GM23338 (cell line): ENCODE measurements at regions not wholly inside any gene's neighbourhood (a gene's known extent, or its start where the extent isn't known, plus 50 kb on each side); places are given as distances from the start of the nearest gene placed in this dataset.

ENCODE experiments used
- ATAC-seq: fragments of 200-7000 bp; cut with Tn5 transposase; 3 replicates; pipeline ENCODE4 v1.9.1; 2020
- DNase-seq: peaks from one replicate; pipeline ENCODE4 v3.0.0-alpha.2; 2015; ENCODE audit warnings: low spot score
- H2AFZ ChIP-seq: fragments of 200-600 bp; sonication (generic); 2 replicates; pipeline ENCODE4 v1.8.0; 2016; ENCODE audit warnings: antibody characterized with exemption, mild to moderate bottlenecking, moderate library complexity
- H3F3A ChIP-seq: fragments of 200-600 bp; sonication (generic); replicated peaks from 2 replicates; pipeline ENCODE4 v1.8.0; 2017; ENCODE audit warnings: antibody characterized with exemption, mixed run types, low read depth
- H3K27ac ChIP-seq: fragments of 200-600 bp; sonication (generic); 2 replicates; pipeline ENCODE4 v1.6.1; 2016; ENCODE audit warnings: low read depth
- H3K27me3 ChIP-seq: fragments of 200-600 bp; sonication (generic); 2 replicates; pipeline ENCODE4 v1.8.0; 2016; ENCODE audit warnings: mild to moderate bottlenecking, mixed run types, moderate library complexity; ENCODE audit not compliant: insufficient read depth
- H3K36me3 ChIP-seq: fragments of 200-600 bp; sonication (generic); 2 replicates; pipeline ENCODE4 v1.8.0; 2016; ENCODE audit warnings: mild to moderate bottlenecking; ENCODE audit not compliant: insufficient read depth
- H3K4me1 ChIP-seq: fragments of 200-600 bp; sonication (generic); 2 replicates; pipeline ENCODE4 v1.8.0; 2016; ENCODE audit warnings: mild to moderate bottlenecking, moderate library complexity; ENCODE audit not compliant: insufficient read depth
- H3K4me2 ChIP-seq: fragments of 200-600 bp; sonication (generic); 2 replicates; pipeline ENCODE4 v1.7.1; 2017; ENCODE audit warnings: mixed run types
- H3K4me3 ChIP-seq: fragments of 200-600 bp; sonication (generic); 2 replicates; pipeline ENCODE4 v1.6.1; 2016; ENCODE audit warnings: mixed run types
- H3K79me2 ChIP-seq: fragments of 200-600 bp; sonication (generic); replicated peaks from 2 replicates; pipeline ENCODE4 v1.8.0; 2017; ENCODE audit warnings: mild to moderate bottlenecking; ENCODE audit not compliant: insufficient read depth
- H3K9me2 ChIP-seq: fragments of 200-600 bp; sonication (generic); 2 replicates; pipeline ENCODE4 v1.8.0; 2017; ENCODE audit not compliant: insufficient read depth
- H4K20me1 ChIP-seq: fragments of 200-600 bp; sonication (generic); replicated peaks from 2 replicates; pipeline ENCODE4 v1.8.0; 2017; ENCODE audit warnings: mild to moderate bottlenecking; ENCODE audit not compliant: insufficient read depth
- H3K27ac Mint-ChIP-seq: 2 replicates; pipeline ENCODE4 v1.8.0; 2020; ENCODE audit warnings: inconsistent platforms, mild to moderate bottlenecking, moderate library complexity, mixed read lengths
- H3K27me3 Mint-ChIP-seq: 3 replicates; pipeline ENCODE4 v1.8.0; 2022; ENCODE audit warnings: low read depth, mild to moderate bottlenecking, moderate library complexity, mixed read lengths, inconsistent platforms; ENCODE audit not compliant: insufficient read depth, poor library complexity
- H3K36me3 Mint-ChIP-seq: 3 replicates; pipeline ENCODE4 v1.8.0; 2021; ENCODE audit warnings: low read depth, mild to moderate bottlenecking, inconsistent platforms, moderate library complexity, mixed read lengths
- H3K4me1 Mint-ChIP-seq: 3 replicates; pipeline ENCODE4 v1.8.0; 2020; ENCODE audit warnings: mild to moderate bottlenecking, inconsistent platforms, mixed read lengths
- H3K4me3 Mint-ChIP-seq: 3 replicates; pipeline ENCODE4 v1.8.0; 2021; ENCODE audit warnings: moderate library complexity, mild to moderate bottlenecking, inconsistent platforms, mixed read lengths
- H3K9me3 Mint-ChIP-seq: 3 replicates; pipeline ENCODE4 v1.8.0; 2020; ENCODE audit warnings: moderate library complexity, mild to moderate bottlenecking, inconsistent platforms, mixed read lengths
- CTCF ChIP-seq, 2 experiments: fragments of 200-600 bp in 1 of 2; sonication (generic) in 1 of 2; conservative IDR thresholded peaks; 2 replicates each; pipeline versions ENCODE4 v1.5.1 to v1.6.1; 2016 to 2017; ENCODE audit warnings: antibody characterized with exemption in 2 of 2, low read depth in 2 of 2, mild to moderate bottlenecking in 2 of 2, moderate library complexity in 1 of 2
- ETS1 ChIP-seq: IDR thresholded peaks from 2 replicates; pipeline ENCODE4 v1.6.1; 2016; ENCODE audit warnings: antibody characterized with exemption
- POLR2AphosphoS5 ChIP-seq: IDR thresholded peaks from 2 replicates; pipeline ENCODE4 v1.6.1; 2016; ENCODE audit warnings: antibody characterized with exemption, low read depth
- ZNF114 ChIP-seq: fragments of 250-450 bp; sonication (Bioruptor Pico); IDR thresholded peaks from 2 replicates; pipeline ENCODE4 v1.5.0; 2020; ENCODE audit warnings: mild to moderate bottlenecking, moderate library complexity
- ZNF462 ChIP-seq: fragments of 250-450 bp; sonication (Bioruptor Pico); IDR thresholded peaks from 2 replicates; pipeline ENCODE4 v1.5.0; 2020; ENCODE audit warnings: mild to moderate bottlenecking, moderate library complexity

- TF ChIP-seq ZNF462 (CRISPR knock-in tag) (no peak), POLR2AphosphoS5 (no peak), ETS1 (no peak), ZNF114 (no peak)
These were observed 183.4 kb upstream of the NRXN3 start (continued) for GRCh38 chr14:77986773-77987172.

- no peaks in the 10 kb centered on the region; the same call in 1 of the 2 replicates for H3K36me3 ChIP-seq
- ATAC-seq, result no peak
- H3F3A ChIP-seq, result no peaks in the 10 kb centered on the region
- no peaks in the 10 kb centered on the region for H3K79me2 ChIP-seq
- H4K20me1 ChIP-seq, result no peaks in the 10 kb centered on the region
- H3K4me2 ChIP-seq, result no peak overlapping the region
- Mint-ChIP-seq H3K9me3 (no peaks in the 10 kb centered on the region), H3K27ac (no peak overlapping the region), H3K27me3 (peaks cover 2% of the 10 kb centered on the region), H3K4me3 (no peak overlapping the region), H3K4me1 (no peaks in the 10 kb centered on the region), H3K36me3 (no peaks in the 10 kb centered on the region)
- H3K9me2 ChIP-seq, result no peaks in the 10 kb centered on the region
- no peak overlapping the region for H3K4me3 ChIP-seq
- no peak for DNase-seq
- H3K4me1 ChIP-seq, result no peaks in the 10 kb centered on the region
- no peak overlapping the region for H2AFZ ChIP-seq
- H3K27me3 ChIP-seq, result no peaks in the 10 kb centered on the region
- no peak overlapping the region for H3K27ac ChIP-seq
- TF ChIP-seq ZNF462 (CRISPR knock-in tag) (no peak), CTCF (conservative IDR thresholded peaks at IDR 0.05; ENCODE audit: low read depth in 2 of 2) (no peak)
These were observed 181.9 kb upstream of the NRXN3 start for GRCh38 chr14:77988096-77988870.
